K562 (cell line): ENCODE measurements at regions not wholly inside any gene's neighbourhood (a gene's known extent, or its start where the extent isn't known, plus 50 kb on each side); places are given as distances from the start of the nearest gene placed in this dataset.

Source experiments
- CCAR2 ChIP-seq: fragments of 200-400 bp; formaldehyde crosslinking; IDR thresholded peaks from 2 replicates; pipeline ENCODE4 v1.6.1; 2017; ENCODE audit warnings: mild to moderate bottlenecking, low read depth, low read length
- GABPB1 ChIP-seq: sonication (generic); formaldehyde crosslinking; IDR thresholded peaks from 2 replicates; pipeline ENCODE4 v1.8.0; 2022; ENCODE audit warnings: mild to moderate bottlenecking, missing genetic modification reagents
- JUN ChIP-seq, 2 experiments: sonication (generic) in 1 of 2; formaldehyde crosslinking in 1 of 2; IDR thresholded peaks; 2 replicates each; pipeline versions ENCODE4 v1.6.1 to v1.8.0; 2012 to 2022; ENCODE audit warnings: borderline replicate concordance in 2 of 2, mild to moderate bottlenecking in 2 of 2, improper control_type of control experiment in 1 of 2, low read depth in 1 of 2, low read length in 1 of 2, missing genetic modification reagents in 1 of 2
- KDM1A ChIP-seq, 2 experiments: fragments of 450-650 bp; IDR thresholded peaks; 2 replicates each; pipeline ENCODE4 v1.6.1; 2016; ENCODE audit warnings: mild to moderate bottlenecking in 2 of 2
- KHSRP ChIP-seq: fragments of 450-650 bp; IDR thresholded peaks from 2 replicates; pipeline ENCODE4 v1.6.1; 2017
- LARP7 ChIP-seq: fragments of 450-650 bp; IDR thresholded peaks from 2 replicates; pipeline ENCODE4 v1.6.1; 2016
- POLR2A ChIP-seq: fragments of 450-650 bp; conservative IDR thresholded peaks from 2 replicates; pipeline ENCODE4 v1.6.1; 2016
- ZEB2 ChIP-seq: fragments of 450-650 bp; IDR thresholded peaks from 2 replicates; pipeline ENCODE4 v1.6.1; 2016
- TF ChIP-seq, protein P1 (sequence below): fragments of 450-650 bp; IDR thresholded peaks from 2 replicates; pipeline ENCODE4 v1.6.1; 2016; ENCODE audit warnings: borderline replicate concordance
- TF ChIP-seq, protein P2 (sequence below): sonication (generic); formaldehyde crosslinking; IDR thresholded peaks from 2 replicates; pipeline ENCODE4 v1.8.1; 2023; ENCODE audit warnings: mild to moderate bottlenecking, missing genetic modification reagents, moderate library complexity
- TF ChIP-seq, protein P3 (sequence below), 3 experiments: IDR thresholded peaks in 2 of 3; conservative IDR thresholded peaks in 1 of 3; 2 replicates each; pipeline ENCODE4 v1.5.1; 2011 to 2012; ENCODE audit warnings: low read length in 3 of 3, mild to moderate bottlenecking in 3 of 3, control low read depth in 2 of 3, improper control_type of control experiment in 1 of 3, inconsistent platforms in 1 of 3, low read depth in 1 of 3, mixed read lengths in 1 of 3, moderate library complexity in 1 of 3; ENCODE audit not compliant: insufficient read depth in 2 of 3
- TF ChIP-seq, protein P4 (sequence below), 2 experiments: fragments of 450-650 bp; formaldehyde crosslinking in 1 of 2; IDR thresholded peaks; 2 replicates each; pipeline versions ENCODE4 v1.4.0 to v1.6.1; 2014 to 2020; ENCODE audit warnings: mild to moderate bottlenecking in 2 of 2, borderline replicate concordance in 1 of 2, low read depth in 1 of 2

DNA sequence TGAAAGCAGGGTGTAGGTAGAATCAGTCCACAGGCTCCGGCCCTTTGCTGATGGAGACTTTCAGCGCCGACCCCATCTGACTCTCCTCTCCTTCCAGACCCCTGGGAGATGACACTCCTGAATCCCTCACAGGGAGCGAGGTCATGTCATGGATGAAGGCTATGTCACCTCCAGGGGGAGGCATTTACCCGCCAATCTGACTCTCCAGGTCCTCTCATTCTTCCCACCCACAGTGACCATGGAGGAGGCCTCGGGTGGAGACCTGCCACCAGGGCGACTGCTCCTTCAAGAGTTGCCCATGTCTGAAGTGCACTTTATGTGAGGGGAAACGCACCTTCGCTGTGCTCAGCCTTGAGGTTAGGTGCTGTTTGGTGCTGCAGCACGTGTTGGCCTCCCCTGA lies 112.7 kb downstream of the KLF13 start:
- TF ChIP-seq CCAR2: no peak
- no peak for TF ChIP-seq LARP7
- TF ChIP-seq, protein P1, sequence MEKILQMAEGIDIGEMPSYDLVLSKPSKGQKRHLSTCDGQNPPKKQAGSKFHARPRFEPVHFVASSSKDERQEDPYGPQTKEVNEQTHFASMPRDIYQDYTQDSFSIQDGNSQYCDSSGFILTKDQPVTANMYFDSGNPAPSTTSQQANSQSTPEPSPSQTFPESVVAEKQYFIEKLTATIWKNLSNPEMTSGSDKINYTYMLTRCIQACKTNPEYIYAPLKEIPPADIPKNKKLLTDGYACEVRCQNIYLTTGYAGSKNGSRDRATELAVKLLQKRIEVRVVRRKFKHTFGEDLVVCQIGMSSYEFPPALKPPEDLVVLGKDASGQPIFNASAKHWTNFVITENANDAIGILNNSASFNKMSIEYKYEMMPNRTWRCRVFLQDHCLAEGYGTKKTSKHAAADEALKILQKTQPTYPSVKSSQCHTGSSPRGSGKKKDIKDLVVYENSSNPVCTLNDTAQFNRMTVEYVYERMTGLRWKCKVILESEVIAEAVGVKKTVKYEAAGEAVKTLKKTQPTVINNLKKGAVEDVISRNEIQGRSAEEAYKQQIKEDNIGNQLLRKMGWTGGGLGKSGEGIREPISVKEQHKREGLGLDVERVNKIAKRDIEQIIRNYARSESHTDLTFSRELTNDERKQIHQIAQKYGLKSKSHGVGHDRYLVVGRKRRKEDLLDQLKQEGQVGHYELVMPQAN: no peak
- no peak for TF ChIP-seq POLR2A
- TF ChIP-seq KHSRP: no peak
- TF ChIP-seq, protein P2, sequence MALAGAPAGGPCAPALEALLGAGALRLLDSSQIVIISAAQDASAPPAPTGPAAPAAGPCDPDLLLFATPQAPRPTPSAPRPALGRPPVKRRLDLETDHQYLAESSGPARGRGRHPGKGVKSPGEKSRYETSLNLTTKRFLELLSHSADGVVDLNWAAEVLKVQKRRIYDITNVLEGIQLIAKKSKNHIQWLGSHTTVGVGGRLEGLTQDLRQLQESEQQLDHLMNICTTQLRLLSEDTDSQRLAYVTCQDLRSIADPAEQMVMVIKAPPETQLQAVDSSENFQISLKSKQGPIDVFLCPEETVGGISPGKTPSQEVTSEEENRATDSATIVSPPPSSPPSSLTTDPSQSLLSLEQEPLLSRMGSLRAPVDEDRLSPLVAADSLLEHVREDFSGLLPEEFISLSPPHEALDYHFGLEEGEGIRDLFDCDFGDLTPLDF (CRISPR knock-in tag): no peak
- no peak for TF ChIP-seq KDM1A (IDR thresholded peaks at IDR 0.05)
- TF ChIP-seq, protein P3, sequence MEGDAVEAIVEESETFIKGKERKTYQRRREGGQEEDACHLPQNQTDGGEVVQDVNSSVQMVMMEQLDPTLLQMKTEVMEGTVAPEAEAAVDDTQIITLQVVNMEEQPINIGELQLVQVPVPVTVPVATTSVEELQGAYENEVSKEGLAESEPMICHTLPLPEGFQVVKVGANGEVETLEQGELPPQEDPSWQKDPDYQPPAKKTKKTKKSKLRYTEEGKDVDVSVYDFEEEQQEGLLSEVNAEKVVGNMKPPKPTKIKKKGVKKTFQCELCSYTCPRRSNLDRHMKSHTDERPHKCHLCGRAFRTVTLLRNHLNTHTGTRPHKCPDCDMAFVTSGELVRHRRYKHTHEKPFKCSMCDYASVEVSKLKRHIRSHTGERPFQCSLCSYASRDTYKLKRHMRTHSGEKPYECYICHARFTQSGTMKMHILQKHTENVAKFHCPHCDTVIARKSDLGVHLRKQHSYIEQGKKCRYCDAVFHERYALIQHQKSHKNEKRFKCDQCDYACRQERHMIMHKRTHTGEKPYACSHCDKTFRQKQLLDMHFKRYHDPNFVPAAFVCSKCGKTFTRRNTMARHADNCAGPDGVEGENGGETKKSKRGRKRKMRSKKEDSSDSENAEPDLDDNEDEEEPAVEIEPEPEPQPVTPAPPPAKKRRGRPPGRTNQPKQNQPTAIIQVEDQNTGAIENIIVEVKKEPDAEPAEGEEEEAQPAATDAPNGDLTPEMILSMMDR (IDR thresholded peaks at IDR 0.05 in 2 of 3, conservative IDR thresholded peaks at IDR 0.05 in 1 of 3; ENCODE audit: insufficient read depth in 2 of 3, low read depth in 1 of 3, low read length in 3 of 3): peak; percentile 64 to 66 (median 65); a peak in 5 of 6 replicates
- no peak for TF ChIP-seq JUN (IDR thresholded peaks at IDR 0.05; ENCODE audit: borderline replicate concordance, low read depth, low read length)
- no peak for TF ChIP-seq JUN (CRISPR knock-in tag; IDR thresholded peaks at IDR 0.05; ENCODE audit: borderline replicate concordance)
- no peak for TF ChIP-seq ZEB2
- no peak for TF ChIP-seq GABPB1 (CRISPR knock-in tag)
- TF ChIP-seq, protein P4, sequence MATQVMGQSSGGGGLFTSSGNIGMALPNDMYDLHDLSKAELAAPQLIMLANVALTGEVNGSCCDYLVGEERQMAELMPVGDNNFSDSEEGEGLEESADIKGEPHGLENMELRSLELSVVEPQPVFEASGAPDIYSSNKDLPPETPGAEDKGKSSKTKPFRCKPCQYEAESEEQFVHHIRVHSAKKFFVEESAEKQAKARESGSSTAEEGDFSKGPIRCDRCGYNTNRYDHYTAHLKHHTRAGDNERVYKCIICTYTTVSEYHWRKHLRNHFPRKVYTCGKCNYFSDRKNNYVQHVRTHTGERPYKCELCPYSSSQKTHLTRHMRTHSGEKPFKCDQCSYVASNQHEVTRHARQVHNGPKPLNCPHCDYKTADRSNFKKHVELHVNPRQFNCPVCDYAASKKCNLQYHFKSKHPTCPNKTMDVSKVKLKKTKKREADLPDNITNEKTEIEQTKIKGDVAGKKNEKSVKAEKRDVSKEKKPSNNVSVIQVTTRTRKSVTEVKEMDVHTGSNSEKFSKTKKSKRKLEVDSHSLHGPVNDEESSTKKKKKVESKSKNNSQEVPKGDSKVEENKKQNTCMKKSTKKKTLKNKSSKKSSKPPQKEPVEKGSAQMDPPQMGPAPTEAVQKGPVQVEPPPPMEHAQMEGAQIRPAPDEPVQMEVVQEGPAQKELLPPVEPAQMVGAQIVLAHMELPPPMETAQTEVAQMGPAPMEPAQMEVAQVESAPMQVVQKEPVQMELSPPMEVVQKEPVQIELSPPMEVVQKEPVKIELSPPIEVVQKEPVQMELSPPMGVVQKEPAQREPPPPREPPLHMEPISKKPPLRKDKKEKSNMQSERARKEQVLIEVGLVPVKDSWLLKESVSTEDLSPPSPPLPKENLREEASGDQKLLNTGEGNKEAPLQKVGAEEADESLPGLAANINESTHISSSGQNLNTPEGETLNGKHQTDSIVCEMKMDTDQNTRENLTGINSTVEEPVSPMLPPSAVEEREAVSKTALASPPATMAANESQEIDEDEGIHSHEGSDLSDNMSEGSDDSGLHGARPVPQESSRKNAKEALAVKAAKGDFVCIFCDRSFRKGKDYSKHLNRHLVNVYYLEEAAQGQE (IDR thresholded peaks at IDR 0.05; ENCODE audit: borderline replicate concordance): peak; percentile 36; the same call in 1 of the 2 replicates
- TF ChIP-seq, protein P4 (CRISPR knock-in tag; IDR thresholded peaks at IDR 0.05; ENCODE audit: low read depth): no peak
